ENCODE measurements at regions not wholly inside any gene's neighbourhood (a gene's known extent, or its start where the extent isn't known, plus 50 kb on each side); places are given as distances from the start of the nearest gene placed in this dataset.

- DNase-seq (ENCODE audit: insufficient read length, low spot score) (no peak), FAIRE-seq (no peak)
Observed at GRCh38 chr14:26896447-26896846, 298.6 kb upstream of the NOVA1 start.

GRCh38 chr14:26897196-26897595 is 299.4 kb upstream of the NOVA1 start:
- DNase-seq (ENCODE audit: insufficient read length, low spot score): no peak
- no peak for TF ChIP-seq POLR2A (IDR thresholded peaks at IDR 0.05; ENCODE audit: low read depth, low read length)
- FAIRE-seq: no peak

More at GRCh38 chr14:26896447-26896846, 298.6 kb upstream of the NOVA1 start:
- no peak for TF ChIP-seq POLR2A (IDR thresholded peaks at IDR 0.05; ENCODE audit: low read depth, low read length)

- no peak for FAIRE-seq
- no peak for DNase-seq (ENCODE audit: insufficient read length, low spot score)
- TF ChIP-seq POLR2A (IDR thresholded peaks at IDR 0.05; ENCODE audit: low read depth, low read length): no peak
Observed at GRCh38 chr14:26905229-26905628, 307.4 kb upstream of the NOVA1 start.

GRCh38 chr14:26913786-26914185 is 316.0 kb upstream of the NOVA1 start:
- DNase-seq (ENCODE audit: insufficient read length, low spot score) (no peak), FAIRE-seq (no peak)
- no peak for TF ChIP-seq POLR2A (IDR thresholded peaks at IDR 0.05; ENCODE audit: low read depth, low read length)

- no peak for DNase-seq (ENCODE audit: insufficient read length, low spot score)
- TF ChIP-seq POLR2A (IDR thresholded peaks at IDR 0.05; ENCODE audit: low read depth, low read length): no peak
- no peak for FAIRE-seq
Observed at GRCh38 chr14:26917086-26917485, 319.3 kb upstream of the NOVA1 start.

- TF ChIP-seq POLR2A (IDR thresholded peaks at IDR 0.05; ENCODE audit: low read depth, low read length): no peak
- DNase-seq (ENCODE audit: insufficient read length, low spot score) (no peak), FAIRE-seq (no peak)
Observed at GRCh38 chr14:26925876-26926584, 328.2 kb upstream of the NOVA1 start.

GRCh38 chr14:26926585-26926984 is 328.8 kb upstream of the NOVA1 start:
- FAIRE-seq (no peak), DNase-seq (ENCODE audit: insufficient read length, low spot score) (no peak)
- no peak for TF ChIP-seq POLR2A (IDR thresholded peaks at IDR 0.05; ENCODE audit: low read depth, low read length)

GRCh38 chr14:26928019-26928418 is 330.2 kb upstream of the NOVA1 start:
- TF ChIP-seq POLR2A (IDR thresholded peaks at IDR 0.05; ENCODE audit: low read depth, low read length): no peak
- no peak for DNase-seq (ENCODE audit: insufficient read length, low spot score)
- no peak for FAIRE-seq

- DNase-seq (ENCODE audit: insufficient read length, low spot score): no peak
- FAIRE-seq: no peak
- TF ChIP-seq POLR2A (IDR thresholded peaks at IDR 0.05; ENCODE audit: low read depth, low read length): no peak
Observed at GRCh38 chr14:26929361-26929760, 331.5 kb upstream of the NOVA1 start.

GRCh38 chr14:26930576-26930975 is 332.7 kb upstream of the NOVA1 start:
- TF ChIP-seq POLR2A (IDR thresholded peaks at IDR 0.05; ENCODE audit: low read depth, low read length): no peak
- FAIRE-seq (no peak), DNase-seq (ENCODE audit: insufficient read length, low spot score) (no peak)

GRCh38 chr14:26932606-26933005 is 334.8 kb upstream of the NOVA1 start:
- FAIRE-seq: no peak
- no peak for TF ChIP-seq POLR2A (IDR thresholded peaks at IDR 0.05; ENCODE audit: low read depth, low read length)
- no peak for DNase-seq (ENCODE audit: insufficient read length, low spot score)

- DNase-seq (ENCODE audit: insufficient read length, low spot score) (no peak), FAIRE-seq (no peak)
- no peak for TF ChIP-seq POLR2A (IDR thresholded peaks at IDR 0.05; ENCODE audit: low read depth, low read length)
Observed at GRCh38 chr14:26933431-26933830, 335.6 kb upstream of the NOVA1 start.

- FAIRE-seq: no peak
- no peak for DNase-seq (ENCODE audit: insufficient read length, low spot score)
Observed at GRCh38 chr14:26934151-26934550, 336.3 kb upstream of the NOVA1 start.

GRCh38 chr14:26935733-26936132 is 337.9 kb upstream of the NOVA1 start:
- TF ChIP-seq POLR2A (IDR thresholded peaks at IDR 0.05; ENCODE audit: low read depth, low read length): no peak
- DNase-seq (ENCODE audit: insufficient read length, low spot score) (no peak), FAIRE-seq (no peak)

More at GRCh38 chr14:26934151-26934550, 336.3 kb upstream of the NOVA1 start:
- no peak for TF ChIP-seq POLR2A (IDR thresholded peaks at IDR 0.05; ENCODE audit: low read depth, low read length)

- no peak for TF ChIP-seq POLR2A (IDR thresholded peaks at IDR 0.05; ENCODE audit: low read depth, low read length)
- DNase-seq (ENCODE audit: insufficient read length, low spot score) (no peak), FAIRE-seq (no peak)
Observed at GRCh38 chr14:26938054-26938453, 340.2 kb upstream of the NOVA1 start.

All from H54 (cell line).